ENCODE measurements at regions not wholly inside any gene's neighbourhood (a gene's known extent, or its start where the extent isn't known, plus 50 kb on each side); places are given as distances from the start of the nearest gene placed in this dataset.
"Not testable (repeated sequence)": the region's sequence is repeated elsewhere in the genome, so short reads cannot be mapped to it uniquely, and the experiment has no call there.

DNA sequence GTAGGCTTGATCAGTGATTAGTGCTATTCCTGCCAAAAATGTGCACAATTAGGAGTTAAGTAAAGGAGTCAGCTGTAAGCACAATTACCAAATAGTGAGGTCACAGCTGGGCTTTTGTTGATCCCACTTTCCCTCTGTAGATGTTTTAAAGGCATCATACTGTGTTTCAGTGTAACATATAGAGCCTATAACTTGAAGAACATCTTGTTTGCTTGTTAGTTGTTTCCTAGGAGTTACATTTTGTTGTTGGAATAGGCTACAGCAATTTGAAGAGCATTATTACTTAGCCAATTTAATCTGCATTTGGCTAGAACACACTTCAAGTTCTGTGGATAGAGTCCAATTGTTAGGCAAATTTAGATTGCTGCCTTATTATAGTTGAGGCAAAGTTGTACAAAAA lies 210.7 kb upstream of the MAD2L1 start:
- ATAC-seq, result no peak

DNA sequence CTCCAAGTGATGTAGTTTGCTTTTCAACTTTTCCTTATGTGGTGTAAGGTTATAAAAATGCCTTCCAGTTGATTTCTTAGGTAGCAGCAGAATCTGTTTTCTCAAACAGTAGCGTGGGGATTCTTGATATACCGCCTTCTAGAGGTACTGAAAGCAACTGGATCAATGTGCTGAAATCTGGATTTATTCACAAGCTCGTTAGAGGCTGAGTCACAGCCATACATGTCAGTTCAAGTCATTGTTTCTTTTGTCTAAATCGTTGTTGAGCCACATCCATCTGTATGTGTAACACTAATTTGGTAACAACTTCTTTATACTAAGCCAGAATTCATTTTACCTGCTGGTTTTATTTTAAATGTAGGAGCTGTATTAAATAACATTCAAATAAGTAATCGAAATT lies 200.0 kb upstream of the MAD2L1 start:
- H3K9me3 ChIP-seq, result no peaks in the 10 kb centered on the region
- no peak for TF ChIP-seq POLR2A (IDR thresholded peaks at IDR 0.05)
- TF ChIP-seq, protein P1, sequence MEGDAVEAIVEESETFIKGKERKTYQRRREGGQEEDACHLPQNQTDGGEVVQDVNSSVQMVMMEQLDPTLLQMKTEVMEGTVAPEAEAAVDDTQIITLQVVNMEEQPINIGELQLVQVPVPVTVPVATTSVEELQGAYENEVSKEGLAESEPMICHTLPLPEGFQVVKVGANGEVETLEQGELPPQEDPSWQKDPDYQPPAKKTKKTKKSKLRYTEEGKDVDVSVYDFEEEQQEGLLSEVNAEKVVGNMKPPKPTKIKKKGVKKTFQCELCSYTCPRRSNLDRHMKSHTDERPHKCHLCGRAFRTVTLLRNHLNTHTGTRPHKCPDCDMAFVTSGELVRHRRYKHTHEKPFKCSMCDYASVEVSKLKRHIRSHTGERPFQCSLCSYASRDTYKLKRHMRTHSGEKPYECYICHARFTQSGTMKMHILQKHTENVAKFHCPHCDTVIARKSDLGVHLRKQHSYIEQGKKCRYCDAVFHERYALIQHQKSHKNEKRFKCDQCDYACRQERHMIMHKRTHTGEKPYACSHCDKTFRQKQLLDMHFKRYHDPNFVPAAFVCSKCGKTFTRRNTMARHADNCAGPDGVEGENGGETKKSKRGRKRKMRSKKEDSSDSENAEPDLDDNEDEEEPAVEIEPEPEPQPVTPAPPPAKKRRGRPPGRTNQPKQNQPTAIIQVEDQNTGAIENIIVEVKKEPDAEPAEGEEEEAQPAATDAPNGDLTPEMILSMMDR (IDR thresholded peaks at IDR 0.05), result no peak
- H3K4me3 ChIP-seq, result no peak overlapping the region
- H3K27ac ChIP-seq, result no peak overlapping the region
- H3K27me3 ChIP-seq, result no peaks in the 10 kb centered on the region
- H3K36me3 ChIP-seq, result no peaks in the 10 kb centered on the region
- no peaks in the 10 kb centered on the region for H3K4me1 ChIP-seq
- ATAC-seq, result no peak
- intact Hi-C loops (cut with DNase I), result no loop called here
- WGBS (ENCODE audit: insufficient coverage, low coverage, low lambda C conversion rate, missing lambda C conversion rate), result 44% methylated on average over 5 of the region's 5 CpGs
- DNase-seq, result no peak

More for the DNA sequence above, 210.7 kb upstream of the MAD2L1 start:
- Histone ChIP-seq H3K36me3 (no peaks in the 10 kb centered on the region), H3K27me3 (no peaks in the 10 kb centered on the region), H3K9me3 (peaks cover 0 to 4% (median 0%) of the 10 kb centered on the region in 4 donors), H3K4me1 (no peaks in the 10 kb centered on the region), H3K27ac (no peak overlapping the region), H3K4me3 (no peak overlapping the region)
- intact Hi-C loops (cut with DNase I), result no loop called here
- DNase-seq, result no peak
- TF ChIP-seq, protein P1 (IDR thresholded peaks at IDR 0.05), result no peak
- TF ChIP-seq POLR2A (IDR thresholded peaks at IDR 0.05), result no peak

DNA sequence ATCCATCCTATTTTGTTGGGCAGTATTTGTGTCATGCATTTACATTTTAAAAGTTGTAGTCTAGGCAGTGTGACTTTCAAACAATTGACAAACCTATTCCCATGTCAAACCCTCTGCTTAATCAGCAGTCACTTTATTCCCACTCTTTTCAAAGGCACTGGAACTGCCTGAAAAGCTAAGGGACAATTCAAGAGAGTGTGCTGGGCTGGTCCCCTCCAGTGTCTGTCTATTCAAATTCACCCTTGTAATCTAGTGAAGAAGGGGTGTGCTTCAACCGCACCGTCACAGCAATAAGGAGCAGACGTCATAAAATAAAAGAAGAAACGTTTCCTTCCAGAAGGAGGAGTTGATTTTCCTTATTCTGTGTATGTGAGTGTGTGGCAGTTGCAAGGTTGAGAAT lies 197.0 kb upstream of the MAD2L1 start:
- Histone ChIP-seq H3K4me1 (no peaks in the 10 kb centered on the region), H3K27me3 (no peaks in the 10 kb centered on the region), H3K27ac (no peak overlapping the region), H3K9me3 (no peaks in the 10 kb centered on the region), H3K4me3 (no peak overlapping the region), H3K36me3 (no peaks in the 10 kb centered on the region)
- intact Hi-C loops (cut with DNase I), result no loop called here
- WGBS (ENCODE audit: insufficient coverage, low coverage, low lambda C conversion rate, missing lambda C conversion rate), result 44% methylated on average over 4 of the region's 4 CpGs
- ATAC-seq (no peak), DNase-seq (no peak)
- TF ChIP-seq, protein P1 (IDR thresholded peaks at IDR 0.05), result no peak
- no peak for TF ChIP-seq POLR2A (IDR thresholded peaks at IDR 0.05)

DNA sequence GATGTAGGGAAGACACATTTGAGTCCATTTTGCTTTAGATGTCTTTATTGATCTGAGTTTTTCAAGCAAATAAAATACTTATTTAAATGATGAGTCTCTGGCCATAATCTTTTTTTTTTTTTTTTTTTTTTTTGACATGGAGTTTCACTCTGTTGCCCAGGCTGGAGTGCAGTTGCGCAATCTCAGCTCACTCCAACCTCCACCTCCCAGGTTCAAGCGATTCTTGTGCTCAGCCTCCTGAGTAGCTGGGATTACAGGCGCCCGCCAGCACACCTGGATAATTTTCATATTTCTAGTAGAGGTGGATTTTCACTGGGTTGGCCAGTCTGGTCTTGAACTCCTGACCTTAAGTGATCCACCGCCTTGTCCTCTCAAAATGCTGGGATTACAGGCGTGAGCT lies 194.5 kb upstream of the MAD2L1 start:
- no peak overlapping the region for H3K4me3 ChIP-seq
- no peaks in the 10 kb centered on the region for H3K4me1 ChIP-seq
- no peaks in the 10 kb centered on the region for H3K27me3 ChIP-seq
- DNase-seq, result no peak
- ATAC-seq, result no peak
- no peak overlapping the region for H3K27ac ChIP-seq
- no peaks in the 10 kb centered on the region for H3K9me3 ChIP-seq
- H3K36me3 ChIP-seq, result no peaks in the 10 kb centered on the region
- 79% methylated on average over 6 of the region's 6 CpGs for WGBS (ENCODE audit: insufficient coverage, low coverage, low lambda C conversion rate, missing lambda C conversion rate)
- TF ChIP-seq, protein P1 (IDR thresholded peaks at IDR 0.05), result no peak
- intact Hi-C loops (cut with DNase I), result no loop called here

DNA sequence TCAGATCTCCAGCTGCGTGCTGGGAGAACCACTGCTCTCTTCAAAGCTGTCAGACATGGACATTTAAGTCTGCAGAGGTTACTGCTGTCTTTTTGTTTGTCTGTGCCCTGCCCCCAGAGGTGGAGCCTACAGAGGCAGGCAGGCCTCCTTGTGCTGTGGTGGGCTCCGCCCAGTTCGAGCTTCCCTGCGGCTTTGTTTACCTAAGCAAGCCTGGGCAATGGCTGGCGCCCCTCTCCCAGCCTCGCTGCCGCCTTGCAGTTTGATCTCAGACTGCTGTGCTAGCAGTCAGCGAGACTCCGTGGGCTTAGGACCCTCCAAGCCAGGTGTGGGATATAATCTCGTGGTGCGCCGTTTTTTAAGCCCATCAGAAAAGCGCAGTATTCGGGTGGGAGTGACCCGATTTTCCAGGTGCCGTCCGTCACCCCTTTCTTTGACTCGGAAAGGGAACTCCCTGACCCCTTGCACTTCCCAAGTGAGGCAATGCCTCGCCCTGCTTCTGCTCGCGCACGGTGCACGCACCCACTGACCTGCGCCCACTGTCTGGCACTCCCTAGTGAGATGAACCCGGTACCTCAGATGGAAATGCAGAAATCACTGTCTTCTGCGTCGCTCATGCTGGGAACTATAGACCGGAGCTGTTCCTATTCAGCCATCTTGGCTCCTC lies 189.6 kb upstream of the MAD2L1 start:
- DNase-seq; intact Hi-C loops (cut with DNase I); H3K36me3 ChIP-seq; H3K27me3 ChIP-seq; H3K27ac ChIP-seq; H3K9me3 ChIP-seq; H3K4me3 ChIP-seq; ATAC-seq; H3K4me1 ChIP-seq: not testable (repeated sequence)
- 38% methylated on average over 4 of the region's 28 CpGs for WGBS (ENCODE audit: insufficient coverage, low coverage, low lambda C conversion rate, missing lambda C conversion rate)

Data from right lobe of liver (tissue), 6 donors.